SW480 (cell line): ENCODE measurements at regions not wholly inside any gene's neighbourhood (a gene's known extent, or its start where the extent isn't known, plus 50 kb on each side); places are given as distances from the start of the nearest gene placed in this dataset.

Experiments used
- DNase-seq: peaks from one replicate; pipeline ENCODE4 v3.0.0-alpha.2; 2016; ENCODE audit warnings: low spot score

GRCh38 chr6:90977513-90977912, 390.6 kb upstream of the MAP3K7 start:
- DNase-seq, result no peak

- no peak for DNase-seq
Observed at GRCh38 chr6:90976341-90976740, 389.5 kb upstream of the MAP3K7 start.

- DNase-seq, result no peak
Observed at GRCh38 chr6:90975741-90976140, 388.9 kb upstream of the MAP3K7 start.

DNA sequence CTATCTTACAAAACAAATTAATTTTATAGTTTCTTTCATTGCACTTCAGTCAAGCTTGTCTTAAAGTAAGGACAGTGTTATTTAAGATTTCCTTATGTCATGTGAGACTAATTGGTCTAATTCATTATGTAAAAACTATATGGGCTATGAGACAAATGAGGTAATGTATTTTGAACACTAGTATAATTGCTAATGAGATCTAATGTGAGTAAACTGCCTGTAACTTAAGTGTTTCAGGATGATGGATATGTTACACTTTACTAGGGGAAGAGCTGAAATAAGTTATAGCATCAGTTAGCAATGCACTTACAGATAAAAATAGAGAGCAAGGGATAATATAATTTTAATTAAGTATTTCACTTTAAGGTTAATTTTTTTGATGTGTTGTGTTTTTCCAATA, 386.3 kb upstream of the MAP3K7 start:
- DNase-seq, result no peak

DNA sequence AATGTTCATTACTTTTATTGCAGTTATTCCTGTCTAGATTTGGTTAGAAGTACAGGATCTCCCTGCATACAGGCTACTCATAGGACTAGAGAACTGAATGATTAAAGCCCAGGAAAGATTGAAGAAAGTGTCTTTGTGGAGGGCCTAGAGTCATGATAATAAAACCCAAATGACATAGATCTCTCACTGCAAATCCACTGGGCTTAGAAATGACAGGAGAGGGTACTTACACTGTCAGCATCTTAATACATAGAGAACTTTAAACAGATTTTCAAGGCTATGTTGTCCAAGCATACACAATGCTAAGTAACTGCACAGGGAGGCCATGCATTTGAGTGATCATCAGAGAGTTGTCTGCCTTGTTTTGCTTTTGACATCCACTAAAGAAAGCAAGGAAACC, 383.8 kb upstream of the MAP3K7 start:
- DNase-seq, result no peak

DNA sequence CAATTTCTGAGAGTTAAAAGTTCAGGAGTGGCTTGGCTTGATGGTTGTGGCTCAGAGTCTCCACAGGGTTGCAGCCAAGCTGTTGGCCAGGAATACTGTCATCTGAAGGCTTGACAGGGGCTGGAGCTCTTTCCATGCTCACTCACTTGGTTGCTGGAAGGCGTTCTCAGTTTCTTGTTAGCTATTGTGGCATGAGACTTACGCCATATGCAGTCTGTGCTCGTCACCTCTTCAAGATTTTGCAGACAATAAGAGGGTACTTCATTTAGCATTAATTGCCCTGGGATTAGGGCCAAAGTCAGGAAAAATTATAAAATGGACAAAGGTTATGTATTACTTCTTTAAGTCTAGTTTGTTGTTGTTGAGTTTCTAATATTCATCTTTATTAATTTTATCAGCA, 380.6 kb upstream of the MAP3K7 start:
- DNase-seq, result no peak

DNA sequence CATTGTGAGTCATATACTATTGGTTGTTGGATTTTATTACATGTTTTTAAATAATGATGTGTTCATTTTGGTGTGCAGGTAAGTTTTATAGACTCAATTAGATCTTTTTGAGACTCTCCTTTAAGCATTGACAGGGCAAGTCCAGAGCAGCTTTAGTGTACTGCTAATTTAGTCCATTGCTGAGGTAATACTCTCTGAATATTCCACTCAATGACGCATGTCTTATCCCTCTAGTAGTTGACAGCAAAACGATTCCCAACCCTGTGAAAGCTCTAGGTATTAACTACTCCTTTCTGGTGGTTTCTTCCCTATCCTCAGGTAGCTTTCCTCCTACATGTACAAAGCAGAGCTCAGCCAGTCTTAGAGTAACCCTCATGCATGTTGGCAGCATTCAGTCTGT, 373.5 kb upstream of the MAP3K7 start:
- DNase-seq, result no peak

- DNase-seq, result no peak
Observed at GRCh38 chr6:90955246-90955645, 368.4 kb upstream of the MAP3K7 start.

DNA sequence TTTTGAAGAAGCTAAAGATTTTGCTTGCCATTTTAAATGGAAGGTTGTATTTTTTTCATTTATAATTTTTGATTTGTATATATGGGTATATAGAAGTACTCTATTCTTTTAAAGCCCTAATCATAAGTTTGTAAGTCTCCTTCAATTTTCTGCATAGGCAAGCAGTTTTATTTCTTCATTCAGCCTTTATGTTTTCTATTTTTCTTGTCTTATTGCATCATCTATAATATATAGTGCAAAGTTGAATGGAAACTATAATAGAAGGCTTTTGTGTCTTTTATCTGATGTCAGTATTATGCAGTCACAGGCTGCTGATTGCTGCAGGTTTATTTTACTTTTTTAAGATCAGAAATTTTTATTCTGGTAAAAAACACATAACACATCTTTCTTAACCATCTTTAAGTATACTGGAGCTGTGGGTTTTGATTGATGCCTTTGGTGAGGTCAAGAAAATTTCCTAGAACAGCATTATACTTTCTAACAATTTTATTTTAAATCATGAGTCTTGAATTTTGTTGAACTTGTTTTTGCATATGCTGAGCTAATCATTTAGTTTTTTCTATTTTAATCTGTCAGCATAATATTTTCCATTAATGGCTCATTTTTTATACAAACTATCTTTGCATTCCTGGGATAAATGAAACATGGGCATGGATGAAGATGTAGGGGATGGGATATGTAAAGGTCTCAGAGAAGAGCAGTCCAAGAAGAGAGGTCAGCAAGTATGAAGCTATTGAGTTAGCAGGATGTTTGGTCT, 366.7 kb upstream of the MAP3K7 start:
- DNase-seq, result no peak

DNA sequence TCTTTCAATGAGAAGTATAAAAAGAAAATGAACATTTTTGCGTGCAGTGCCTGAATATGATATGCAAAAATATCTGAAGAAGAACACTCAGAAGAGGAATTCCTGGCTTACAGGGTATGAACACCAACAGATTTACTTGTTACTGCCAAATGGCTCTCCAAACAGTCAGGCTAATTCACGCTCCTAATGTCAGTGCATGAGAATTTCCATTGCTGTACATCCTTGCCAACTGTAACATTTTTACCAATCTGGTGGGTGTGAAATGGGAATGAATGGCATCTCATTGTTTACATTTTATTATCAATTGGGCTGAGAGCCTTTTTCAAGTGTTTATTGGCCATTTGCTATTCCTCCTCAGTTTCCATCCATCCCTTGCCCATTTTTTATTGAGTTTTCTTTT, 365.3 kb upstream of the MAP3K7 start:
- no peak for DNase-seq

DNA sequence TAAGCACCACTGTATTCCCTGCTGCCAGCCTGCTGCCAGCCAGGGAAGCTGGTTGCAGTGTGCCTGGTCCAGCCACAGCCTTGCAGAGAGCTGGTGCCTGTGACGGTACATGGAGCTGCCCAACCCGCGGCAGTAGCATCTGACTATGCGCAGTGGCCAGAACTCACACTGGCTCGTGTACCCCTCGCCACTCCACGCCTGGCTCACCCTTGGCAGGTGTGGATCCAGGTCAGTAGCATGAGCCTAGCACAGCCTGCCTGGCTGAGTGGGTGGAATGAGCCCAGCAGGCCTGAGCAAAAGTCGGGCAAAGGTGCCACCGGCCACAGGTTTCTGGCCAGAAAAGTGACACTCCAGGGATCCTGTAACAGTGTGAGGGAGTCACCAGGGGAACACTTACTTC, 361.7 kb upstream of the MAP3K7 start:
- no peak for DNase-seq

DNA sequence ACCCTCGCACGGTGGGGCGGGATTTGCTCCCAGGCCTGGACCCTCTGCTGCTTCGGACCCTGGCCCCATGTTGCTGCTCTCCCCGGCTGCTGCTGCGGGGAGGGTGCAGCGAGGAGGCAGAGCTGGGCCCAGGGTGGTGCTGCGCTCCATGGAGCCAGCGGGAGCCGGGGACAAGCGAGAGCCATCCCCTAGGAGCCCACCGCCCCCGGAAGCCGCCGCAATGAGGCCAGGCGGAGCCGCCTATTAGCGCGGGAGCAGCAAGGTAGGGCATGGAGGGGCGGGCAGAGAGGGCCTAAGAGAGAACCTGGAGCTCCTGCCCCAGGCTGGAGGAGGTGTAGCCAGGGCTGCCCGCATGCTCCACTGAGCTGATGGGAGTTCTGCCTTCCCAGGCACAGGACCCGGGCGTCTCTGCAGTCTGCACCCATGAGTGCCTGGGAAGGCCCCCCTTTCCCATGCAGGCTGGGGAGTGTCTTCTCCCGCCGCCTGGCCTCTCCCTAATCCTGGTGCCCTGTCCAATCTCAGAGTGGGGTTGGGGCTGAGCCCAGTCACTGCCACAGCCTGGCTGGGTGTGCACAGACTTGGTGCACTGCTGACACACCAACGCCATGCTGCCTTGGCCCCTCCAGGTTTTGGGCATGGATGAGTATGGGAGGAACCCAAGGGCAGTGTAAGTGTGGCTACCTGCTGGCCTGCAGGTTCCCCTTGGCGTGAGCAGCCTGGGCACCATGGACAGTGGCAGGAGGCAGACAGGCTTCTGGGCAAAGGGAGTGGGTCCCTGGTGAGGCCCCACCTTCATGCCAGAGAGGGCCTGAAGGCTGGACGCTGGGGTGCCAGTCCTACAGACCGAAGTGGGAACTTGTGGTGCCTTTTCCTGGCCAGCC, 360.6 kb upstream of the MAP3K7 start:
- no peak for DNase-seq

- DNase-seq, result no peak
Observed at GRCh38 chr6:90941885-90942284, 355.0 kb upstream of the MAP3K7 start.

DNA sequence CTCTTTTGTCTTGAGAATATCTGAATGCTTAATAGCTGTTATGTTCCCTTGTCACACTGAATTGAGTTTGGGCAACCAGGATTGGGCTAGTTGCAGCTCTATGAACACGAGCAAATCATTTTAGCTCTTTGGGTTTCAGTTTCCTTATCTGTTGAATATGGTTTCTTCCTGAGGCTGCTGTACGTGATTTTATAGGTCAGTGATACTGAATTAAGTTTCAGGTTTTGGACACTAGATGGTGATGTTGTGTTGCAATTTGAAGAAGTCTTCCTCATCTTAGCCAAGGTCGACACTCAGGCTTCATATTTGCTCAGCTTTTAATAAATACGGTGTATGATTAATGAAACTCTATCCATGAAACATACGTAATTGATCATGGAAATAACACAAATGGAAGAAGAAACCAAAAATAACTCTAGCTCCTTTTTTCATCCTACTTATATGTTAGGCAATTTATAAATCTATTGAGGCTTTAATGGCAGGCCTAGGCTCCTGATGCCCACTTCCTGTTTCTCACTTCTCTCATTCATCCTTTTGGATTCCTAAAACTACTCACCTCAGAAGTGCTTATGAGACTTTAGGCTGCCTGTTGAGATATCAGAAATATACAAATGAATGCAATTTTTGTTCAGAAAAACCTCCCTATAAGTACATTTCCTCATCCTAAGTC, 354.1 kb upstream of the MAP3K7 start:
- peak; percentile 64 for DNase-seq

GRCh38 chr6:90939906-90940305, 353.0 kb upstream of the MAP3K7 start:
- no peak for DNase-seq

- DNase-seq, result peak; percentile 60
Observed at GRCh38 chr6:90938122-90938521, 351.2 kb upstream of the MAP3K7 start.

DNA sequence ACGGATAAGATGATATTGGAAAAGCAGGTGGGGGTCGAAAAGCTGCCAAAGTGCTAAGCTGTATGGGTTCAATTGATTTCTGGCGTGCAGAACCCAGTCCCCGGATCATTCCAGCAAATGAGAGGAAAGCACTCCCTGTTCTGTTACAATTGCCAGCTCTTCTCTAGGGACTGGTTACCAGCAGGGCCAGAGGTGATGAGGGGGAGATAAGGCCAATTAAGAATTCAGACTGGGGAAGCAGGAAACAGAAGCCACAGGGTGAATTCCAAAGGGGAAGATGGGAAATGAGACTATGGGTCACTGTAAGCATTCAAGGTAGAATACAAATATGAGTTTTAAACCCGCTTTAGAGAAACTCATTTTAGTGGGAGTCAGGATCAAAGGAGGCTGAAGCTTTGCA, 349.4 kb upstream of the MAP3K7 start:
- DNase-seq, result no peak

- no peak for DNase-seq
Observed at GRCh38 chr6:90934966-90935365, 348.1 kb upstream of the MAP3K7 start.

DNA sequence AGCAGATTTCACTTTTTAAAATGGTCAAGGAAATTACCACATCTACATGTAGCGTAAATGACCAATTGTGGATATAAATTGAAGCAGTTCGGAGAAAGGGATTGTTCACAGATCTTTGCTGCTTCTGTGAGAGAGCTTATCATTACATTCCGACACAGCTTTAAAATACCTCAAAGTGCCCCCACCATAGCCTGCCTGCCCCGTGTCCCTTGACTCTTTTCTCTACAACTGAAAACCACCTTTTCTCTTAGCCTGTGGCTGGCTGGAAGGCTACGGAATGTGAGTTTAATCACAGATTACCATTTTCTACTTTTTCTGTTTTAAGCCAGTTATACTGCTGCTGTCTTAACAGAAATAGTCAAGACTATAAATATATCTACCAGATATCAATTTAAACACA, 347.2 kb upstream of the MAP3K7 start:
- DNase-seq, result no peak

GRCh38 chr6:90932351-90932750, 345.5 kb upstream of the MAP3K7 start:
- no peak for DNase-seq

GRCh38 chr6:90928051-90928450, 341.2 kb upstream of the MAP3K7 start:
- no peak for DNase-seq

GRCh38 chr6:90925726-90926125, 338.9 kb upstream of the MAP3K7 start:
- no peak for DNase-seq

DNA sequence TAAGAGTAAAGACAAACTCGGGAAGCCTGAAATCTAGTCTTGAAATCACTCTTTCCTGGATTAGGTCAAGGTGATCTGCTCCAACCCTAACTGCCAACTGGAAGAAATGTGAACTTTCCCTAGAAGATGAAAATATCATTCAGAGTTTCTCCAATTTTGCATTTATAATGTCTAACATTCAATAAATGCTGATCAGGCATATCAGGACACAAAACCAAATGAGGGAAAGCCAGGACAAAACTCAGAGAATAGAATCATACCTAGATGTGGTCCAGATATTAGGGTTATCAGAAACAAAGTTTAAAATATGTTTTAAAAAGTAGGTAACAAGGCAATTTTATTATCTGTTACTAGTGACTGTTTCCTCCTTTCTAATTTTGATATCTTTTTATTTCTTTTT, 335.5 kb upstream of the MAP3K7 start:
- DNase-seq, result no peak
